Activated CD4-positive, alpha-beta T cell treated with anti-CD3 and anti-CD28 coated beads, Interleukin-2, amount 50 U/mL, for 4 hours (primary cell): ENCODE measurements at regions not wholly inside any gene's neighbourhood (a gene's known extent, or its start where the extent isn't known, plus 50 kb on each side); places are given as distances from the start of the nearest gene placed in this dataset.

Experiments
- DNase-seq, 2 experiments: peaks; one replicate each; pipeline ENCODE4 v3.0.0-alpha.2; 2020

GRCh38 chr3:106797461-106797860 is 579.8 kb upstream of the CCDC54 start:
- no peak for DNase-seq

- DNase-seq: no peak
These were observed 571.6 kb upstream of the CCDC54 start for GRCh38 chr3:106805625-106806024.

GRCh38 chr3:106806964-106807363 is 570.3 kb upstream of the CCDC54 start:
- no peak for DNase-seq

DNA sequence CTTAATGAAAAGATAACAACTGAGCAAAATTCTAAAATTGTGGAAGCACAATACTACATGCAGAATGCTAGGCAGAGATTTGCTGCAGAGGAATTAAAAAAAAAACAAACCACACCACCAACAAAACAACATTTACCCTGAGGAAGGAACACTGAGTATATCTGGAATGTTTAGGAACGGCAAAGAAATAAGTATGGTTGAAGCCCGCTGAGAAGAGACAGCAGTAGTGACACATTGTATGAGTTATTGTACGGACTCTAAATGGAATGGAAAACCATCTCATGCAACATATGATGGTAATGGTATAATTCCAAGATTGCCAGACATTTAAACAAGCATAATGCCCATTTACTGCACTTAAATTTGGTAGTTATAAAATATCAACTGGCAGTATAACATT is 568.2 kb upstream of the CCDC54 start:
- no peak for DNase-seq

GRCh38 chr3:106809623-106810299 is 567.5 kb upstream of the CCDC54 start:
- DNase-seq: no peak

DNA sequence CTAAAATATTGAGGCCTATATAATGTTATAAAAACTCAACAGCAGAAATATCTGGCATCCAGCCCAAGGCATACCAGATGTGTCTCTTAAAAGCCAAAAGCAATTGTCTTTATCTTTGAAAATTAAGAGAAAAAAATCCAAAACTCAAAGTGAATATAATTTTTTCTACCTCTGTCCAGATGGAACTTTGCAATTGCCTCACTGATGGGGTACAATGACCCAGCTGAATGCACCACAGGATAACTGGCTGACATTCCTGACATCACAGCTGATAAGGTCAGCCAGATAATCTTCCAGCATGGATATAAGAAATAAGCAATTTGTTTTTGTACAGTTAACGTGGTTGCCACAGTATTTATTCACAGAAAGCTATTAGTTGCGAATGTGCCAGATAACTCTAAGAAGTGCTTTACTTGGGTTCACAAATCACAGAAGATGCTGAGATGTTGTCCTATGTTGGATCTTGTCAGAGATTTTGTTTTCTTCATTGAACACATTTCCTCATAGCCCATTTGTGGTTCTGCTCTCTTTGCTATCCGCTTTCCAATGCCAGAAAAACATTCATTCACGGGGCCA is 566.9 kb upstream of the CCDC54 start:
- DNase-seq: no peak

DNA sequence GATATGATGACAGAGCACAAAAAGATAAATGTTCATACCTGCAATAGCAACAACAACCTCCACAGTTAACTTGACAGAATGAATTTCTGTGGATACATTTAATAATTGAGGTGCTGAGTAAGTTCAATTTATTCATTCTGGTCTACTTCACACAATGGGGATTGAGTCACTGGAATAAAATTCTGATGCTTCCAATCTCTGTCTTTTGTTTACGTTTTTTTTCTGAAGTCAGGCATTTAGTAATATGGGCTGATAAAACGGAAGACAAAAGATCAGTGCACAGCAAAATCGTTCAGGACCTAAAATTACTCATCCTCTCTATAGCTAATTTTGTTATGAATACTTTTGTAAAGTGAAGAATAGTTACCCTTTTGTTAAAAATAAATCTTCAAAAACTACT is 565.9 kb upstream of the CCDC54 start:
- DNase-seq: no peak

GRCh38 chr3:106813742-106814141 is 563.5 kb upstream of the CCDC54 start:
- DNase-seq: no peak

DNA sequence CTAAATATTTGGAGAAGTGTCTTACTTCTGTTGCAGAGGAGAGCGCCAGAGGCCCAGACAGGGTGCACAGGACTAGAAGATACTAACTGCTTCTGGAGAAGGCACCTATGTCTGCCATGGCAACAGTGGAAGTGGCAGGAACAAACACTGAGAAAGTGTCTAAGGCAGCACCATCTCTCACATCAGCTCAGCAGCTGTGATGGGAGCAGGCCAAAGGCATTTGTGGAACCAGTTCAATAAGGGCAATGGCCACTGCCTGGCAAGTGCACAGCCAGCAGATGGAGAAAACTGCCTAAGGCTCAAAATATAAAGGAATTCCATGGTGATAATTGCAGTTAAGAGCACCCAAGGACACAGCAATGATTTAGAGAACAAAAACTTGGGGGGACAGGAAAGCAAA is 563.0 kb upstream of the CCDC54 start:
- no peak for DNase-seq

DNA sequence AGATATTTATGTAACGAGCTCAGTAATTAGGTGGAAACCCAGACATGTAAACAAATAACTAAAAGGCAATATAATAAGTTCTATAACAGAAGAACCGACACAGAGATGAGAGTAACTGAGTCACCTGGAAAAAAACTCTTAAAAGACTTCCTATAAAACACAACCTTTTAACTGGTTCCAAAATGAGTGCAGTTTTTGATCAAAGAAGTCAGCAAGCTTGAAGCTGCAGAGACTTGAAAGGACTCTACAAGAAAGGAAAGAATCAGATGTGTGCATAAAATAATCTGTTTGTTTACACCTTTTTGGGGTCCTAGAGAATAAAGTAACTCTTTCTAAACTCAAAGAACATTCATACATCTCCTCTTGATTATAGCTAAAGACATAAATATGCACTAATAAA is 560.4 kb upstream of the CCDC54 start:
- DNase-seq: no peak

- DNase-seq: no peak
These were observed 559.5 kb upstream of the CCDC54 start for GRCh38 chr3:106817706-106818105.

GRCh38 chr3:106819440-106819839 is 557.8 kb upstream of the CCDC54 start:
- DNase-seq: no peak

DNA sequence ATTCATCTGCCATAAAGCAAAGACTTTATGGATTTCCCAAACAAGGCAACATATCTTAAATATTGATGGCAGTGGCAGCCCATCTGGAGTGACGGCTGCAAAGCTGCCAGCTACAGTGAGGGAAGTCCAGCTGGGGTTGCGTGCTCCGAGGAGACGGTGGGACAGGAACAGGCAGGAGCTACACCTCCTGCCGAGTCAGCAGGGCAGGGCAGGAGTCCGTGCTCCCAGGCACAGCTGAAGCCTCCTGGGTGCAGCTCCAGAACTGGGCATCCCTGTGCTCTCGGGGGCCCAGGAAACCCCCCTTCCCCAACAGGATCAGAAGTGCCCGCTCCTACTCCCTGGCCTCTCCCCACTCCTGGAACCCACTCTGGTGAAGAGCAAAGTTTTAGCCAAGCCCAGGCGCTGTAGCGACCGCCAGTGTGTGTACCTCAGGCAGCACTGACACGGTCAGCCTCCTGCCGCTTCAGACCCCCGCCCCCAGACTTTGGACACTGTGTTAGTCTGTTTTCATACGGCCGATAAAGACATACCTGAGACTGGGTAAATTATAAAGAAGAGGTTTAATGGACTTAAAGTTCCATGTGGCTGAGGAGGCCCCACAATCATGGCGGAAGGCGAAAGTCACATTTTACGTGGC is 556.4 kb upstream of the CCDC54 start:
- no peak for DNase-seq

DNA sequence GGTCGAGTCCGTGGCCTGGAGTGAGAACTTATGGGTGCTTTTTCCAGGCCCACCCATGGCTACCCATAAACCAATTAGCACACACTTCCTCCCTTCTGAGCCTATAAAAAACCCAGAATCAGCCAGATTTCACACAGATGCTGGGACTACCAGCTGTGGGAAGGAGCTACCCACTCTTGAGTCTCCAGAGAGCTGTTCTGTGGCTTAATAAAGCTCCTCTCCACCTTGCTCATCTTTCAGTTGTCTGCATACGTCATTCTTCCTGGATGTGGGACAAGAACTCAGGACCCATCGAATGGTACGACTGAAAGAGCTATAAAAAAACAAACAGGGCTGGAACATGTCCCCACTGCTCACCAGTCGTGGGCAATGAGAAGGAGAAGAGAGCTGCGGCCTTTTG is 555.4 kb upstream of the CCDC54 start:
- no peak for DNase-seq

GRCh38 chr3:106822204-106822603 is 555.0 kb upstream of the CCDC54 start:
- DNase-seq: no peak

- DNase-seq: no peak
These were observed 553.5 kb upstream of the CCDC54 start for GRCh38 chr3:106823701-106824100.

GRCh38 chr3:106824856-106825255 is 552.4 kb upstream of the CCDC54 start:
- DNase-seq: no peak

- no peak for DNase-seq
These were observed 551.2 kb upstream of the CCDC54 start for GRCh38 chr3:106825962-106826605.

DNA sequence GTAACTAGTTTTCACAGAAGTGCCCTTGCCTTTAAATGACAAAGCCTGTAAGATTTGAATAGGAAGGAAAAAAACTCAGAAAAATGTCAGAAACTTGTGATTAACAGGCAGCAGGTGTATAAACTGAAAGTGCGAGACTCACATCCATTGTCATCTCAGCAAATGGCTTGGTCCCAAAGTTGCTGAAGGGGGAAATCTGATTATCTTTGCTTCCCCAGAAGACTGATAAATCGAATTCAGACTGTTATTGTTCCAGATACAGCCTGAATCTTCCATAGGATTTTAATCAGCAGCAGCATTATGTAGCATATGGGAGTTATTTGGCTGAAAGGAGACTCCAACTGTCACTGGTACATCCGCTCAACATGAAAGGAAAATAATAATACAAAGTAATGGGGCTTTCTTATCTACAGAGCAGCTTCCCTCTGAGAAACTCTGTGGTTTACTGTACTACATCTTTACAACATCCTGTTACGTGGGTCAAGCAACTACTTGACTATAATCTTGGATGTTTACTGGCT is 550.4 kb upstream of the CCDC54 start:
- no peak for DNase-seq

- no peak for DNase-seq
These were observed 549.6 kb upstream of the CCDC54 start for GRCh38 chr3:106827515-106828213.

DNA sequence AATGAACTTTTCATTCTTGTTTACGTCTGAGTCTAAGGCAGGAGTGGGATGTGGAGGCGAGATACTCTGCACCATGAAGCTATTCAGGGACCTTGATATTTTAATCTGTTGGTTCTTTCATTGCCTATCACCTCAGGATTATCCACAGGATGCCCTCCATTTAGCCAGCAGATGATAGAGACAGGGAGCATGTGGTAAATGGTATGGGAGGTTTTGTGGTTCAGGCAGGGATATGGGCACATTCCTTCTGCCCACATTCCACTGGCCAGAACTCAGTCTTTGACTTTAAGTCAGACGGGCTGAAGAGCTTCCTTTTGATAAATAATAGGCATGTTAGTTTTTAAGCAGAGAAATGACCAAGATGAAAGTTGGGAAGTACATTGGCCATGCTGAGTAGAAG is 548.0 kb upstream of the CCDC54 start:
- DNase-seq: no peak

DNA sequence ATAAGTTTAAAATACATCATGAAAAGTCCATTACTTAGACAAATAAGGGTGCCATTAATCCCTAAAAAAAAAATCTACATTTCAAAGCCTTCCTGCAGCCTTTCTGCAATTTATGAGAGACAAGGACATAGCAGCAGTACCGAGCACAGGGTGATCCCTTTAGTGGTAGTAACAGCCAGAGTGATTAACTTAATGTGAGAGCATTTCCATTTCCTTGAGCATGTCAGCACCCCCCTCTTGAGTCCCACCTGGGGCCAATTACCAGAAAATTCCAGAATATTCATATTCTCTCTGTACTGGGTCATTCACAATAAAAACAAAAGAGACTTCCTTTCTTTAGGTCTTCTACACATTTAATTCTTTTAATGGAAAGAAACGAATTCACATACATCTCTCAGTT is 546.9 kb upstream of the CCDC54 start:
- DNase-seq: no peak

DNA sequence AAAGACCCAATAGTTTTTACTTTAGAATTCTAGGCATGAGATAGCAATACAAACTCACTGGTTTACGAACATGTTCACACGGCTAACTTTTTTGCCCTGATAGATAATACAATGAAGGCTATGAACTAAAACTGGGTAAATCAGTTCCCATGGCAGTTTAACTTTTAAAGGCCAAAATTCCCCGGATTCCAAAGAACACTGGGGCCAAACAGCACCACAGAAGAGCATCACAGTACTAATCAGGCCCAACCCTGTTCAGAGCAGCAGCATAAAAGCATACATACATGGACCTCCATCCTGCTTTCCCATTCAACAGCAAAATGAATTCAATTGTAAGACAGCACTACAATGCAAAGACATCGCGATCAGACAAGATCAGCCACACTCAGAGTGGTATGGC is 540.3 kb upstream of the CCDC54 start:
- DNase-seq: no peak
